HG03469 (cell line): ENCODE measurements at regions not wholly inside any gene's neighbourhood (a gene's known extent, or its start where the extent isn't known, plus 50 kb on each side); places are given as distances from the start of the nearest gene placed in this dataset.

Source experiments
- ATAC-seq: cut with Tn5 transposase; IDR thresholded peaks from one replicate; pipeline ENCODE4 v1.9.1; 2021; ENCODE audit warnings: mild to moderate bottlenecking, moderate library complexity, moderate number of reproducible peaks; ENCODE audit not compliant: unreplicated experiment

- no peak for ATAC-seq
Measured at GRCh38 chr3:153069598-153070510, 92.2 kb upstream of the RAP2B start.

GRCh38 chr3:153070511-153070868 is 91.5 kb upstream of the RAP2B start:
- no peak for ATAC-seq

DNA sequence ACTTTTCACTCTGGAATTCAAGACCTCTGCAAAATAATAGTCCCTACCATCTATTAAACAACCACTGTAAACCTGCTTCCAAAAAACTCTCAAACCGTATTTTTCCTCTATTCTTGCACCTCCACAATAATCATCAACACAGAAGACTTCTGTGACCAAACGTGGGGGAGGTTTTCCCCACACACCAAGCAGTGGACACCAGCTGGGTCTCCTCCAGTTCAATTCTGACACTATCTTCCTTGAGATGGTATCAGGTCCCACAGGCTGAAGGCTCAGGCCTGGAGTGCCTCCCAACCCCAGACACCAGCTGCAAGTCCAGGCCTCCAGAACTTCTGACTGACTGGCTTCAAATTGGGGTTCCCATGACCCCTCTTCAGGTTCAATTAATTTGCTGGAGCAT is 89.6 kb upstream of the RAP2B start:
- no peak for ATAC-seq

DNA sequence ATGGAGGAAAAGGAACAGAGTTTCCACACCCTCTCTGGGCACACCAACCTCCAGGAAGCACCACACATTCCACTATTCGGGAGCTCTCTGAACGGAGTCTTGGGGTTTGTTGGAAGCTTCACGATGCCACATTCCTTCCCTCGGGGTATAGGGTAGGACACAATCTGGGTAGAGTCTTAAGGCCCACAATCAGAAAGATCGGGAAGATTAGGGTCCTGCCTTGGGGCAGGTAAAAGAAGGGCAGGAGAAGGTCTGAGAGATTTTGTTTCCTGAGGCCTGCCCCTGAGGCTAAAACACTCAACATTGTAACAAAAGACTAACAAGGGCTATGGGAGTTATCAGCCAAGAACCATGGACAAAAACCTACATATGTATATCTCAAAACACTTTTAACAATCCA is 89.2 kb upstream of the RAP2B start:
- no peak for ATAC-seq

- ATAC-seq, result no peak
Measured at GRCh38 chr3:153073636-153074035, 88.4 kb upstream of the RAP2B start.

GRCh38 chr3:153078826-153079225 is 83.2 kb upstream of the RAP2B start:
- no peak for ATAC-seq

GRCh38 chr3:153079386-153079785 is 82.6 kb upstream of the RAP2B start:
- no peak for ATAC-seq

DNA sequence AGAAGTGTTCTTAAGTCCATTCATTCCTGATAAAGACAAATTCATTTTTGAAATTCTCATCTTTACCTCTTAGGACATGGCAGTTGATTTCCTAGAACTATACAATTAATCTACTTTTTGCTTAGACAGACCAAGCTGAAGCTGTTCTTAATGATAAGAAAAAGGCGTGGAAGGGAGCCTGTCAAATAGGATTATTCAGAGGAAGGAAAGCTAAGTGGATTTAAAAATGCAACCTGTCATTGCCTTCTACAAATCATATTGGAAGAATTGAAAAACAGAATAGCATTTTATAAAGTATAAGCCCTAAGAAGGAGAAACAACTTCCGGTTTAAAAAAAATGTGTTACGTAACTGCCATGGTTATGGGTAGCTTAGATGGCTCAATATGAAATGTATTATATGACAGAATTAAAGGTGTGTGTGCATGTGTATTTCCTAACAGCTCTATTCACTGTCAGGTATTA is 81.2 kb upstream of the RAP2B start:
- no peak for ATAC-seq

DNA sequence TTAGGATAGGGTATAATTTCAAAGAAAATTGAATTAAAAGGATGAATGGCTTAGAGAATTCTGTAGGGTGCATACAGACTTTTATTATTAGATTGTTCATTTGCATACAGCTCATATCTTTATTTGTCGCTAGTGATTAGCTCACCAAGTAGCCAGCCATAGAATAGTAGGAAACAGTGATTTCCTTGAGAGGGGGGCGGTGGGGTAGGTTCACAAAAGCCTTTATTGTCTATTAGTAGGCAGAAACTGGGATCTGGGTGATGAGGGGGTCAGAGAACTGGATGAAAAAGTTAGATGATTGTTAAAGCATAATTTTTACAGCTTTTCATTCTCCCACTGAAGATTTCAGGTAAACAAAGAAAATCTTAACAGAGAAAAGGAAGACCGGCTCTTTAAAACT is 77.6 kb upstream of the RAP2B start:
- no peak for ATAC-seq

GRCh38 chr3:153087595-153088566 is 74.1 kb upstream of the RAP2B start:
- ATAC-seq, result no peak

DNA sequence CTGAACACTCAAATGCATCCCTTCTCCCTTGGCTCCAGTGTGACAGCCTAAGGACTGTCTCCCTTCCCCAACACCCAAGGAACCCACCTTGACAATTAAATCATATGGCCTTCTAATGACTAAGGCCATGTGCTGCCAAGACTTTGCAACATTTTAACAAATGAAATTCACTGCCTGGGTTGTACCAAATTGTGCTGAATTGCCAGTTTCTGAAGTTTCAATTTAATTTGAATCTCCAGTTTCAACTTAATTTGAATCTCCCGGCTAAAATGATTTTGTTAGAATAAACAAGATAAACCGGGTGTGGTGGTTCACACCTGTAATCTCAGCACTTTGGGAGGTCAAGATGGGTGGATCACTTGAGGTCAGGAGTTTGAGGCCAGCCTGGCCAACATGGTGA is 72.4 kb upstream of the RAP2B start:
- no peak for ATAC-seq

DNA sequence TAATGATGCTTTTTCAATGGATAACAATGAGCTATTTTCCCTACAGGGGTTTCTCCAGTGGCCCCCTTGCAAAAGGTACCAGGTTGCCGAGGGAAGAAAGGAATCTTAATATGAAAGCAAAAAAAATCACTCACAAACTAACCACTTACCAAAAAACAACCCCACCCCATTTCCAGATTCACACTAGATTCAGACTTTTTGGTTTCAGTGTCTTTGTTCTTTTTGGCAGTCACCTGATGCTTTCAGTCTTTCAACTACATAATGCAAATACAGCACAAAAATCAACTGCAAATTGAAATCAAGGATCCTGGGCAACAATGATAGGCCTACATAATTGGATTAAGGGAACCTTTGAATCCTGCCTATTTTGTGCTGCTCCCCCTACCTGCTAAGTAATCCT is 71.1 kb upstream of the RAP2B start:
- ATAC-seq, result no peak

DNA sequence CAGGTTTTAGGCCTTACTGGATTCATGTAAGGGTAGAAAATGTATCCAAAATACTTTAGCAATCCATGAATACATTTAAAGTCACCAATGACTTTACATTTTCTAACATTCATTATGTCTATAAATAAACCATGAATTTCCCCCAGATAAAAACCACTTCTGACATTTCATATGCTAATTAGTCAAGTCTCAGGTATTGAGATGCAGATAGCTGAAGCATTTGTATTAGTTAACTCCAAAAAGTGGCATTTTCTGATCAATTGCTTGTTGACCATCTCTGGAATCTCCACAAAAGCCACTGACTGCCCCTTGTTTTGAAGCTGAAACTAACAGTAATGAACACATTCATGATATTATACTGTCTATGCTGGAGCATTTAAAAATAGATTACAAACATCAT is 68.4 kb upstream of the RAP2B start:
- no peak for ATAC-seq

DNA sequence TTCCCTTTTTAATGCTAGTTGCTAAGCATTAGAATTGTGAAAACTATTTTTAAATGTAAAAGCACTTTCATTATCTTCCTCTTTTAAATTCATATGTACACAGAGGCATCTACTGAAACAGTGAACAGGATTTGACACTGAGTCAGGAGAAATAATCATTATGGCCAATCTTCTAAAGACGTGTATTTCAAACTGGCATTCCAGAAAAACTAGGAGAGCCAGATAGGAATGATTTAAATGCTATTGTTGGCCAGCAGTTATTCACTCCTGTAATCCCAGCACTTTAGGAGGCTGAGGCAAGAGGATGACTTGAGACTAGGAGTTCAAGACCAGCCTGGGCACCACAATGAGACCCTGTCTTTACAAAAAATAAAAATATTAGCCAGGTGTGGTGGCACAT is 67.6 kb upstream of the RAP2B start:
- no peak for ATAC-seq

GRCh38 chr3:153095441-153095840 is 66.6 kb upstream of the RAP2B start:
- no peak for ATAC-seq

DNA sequence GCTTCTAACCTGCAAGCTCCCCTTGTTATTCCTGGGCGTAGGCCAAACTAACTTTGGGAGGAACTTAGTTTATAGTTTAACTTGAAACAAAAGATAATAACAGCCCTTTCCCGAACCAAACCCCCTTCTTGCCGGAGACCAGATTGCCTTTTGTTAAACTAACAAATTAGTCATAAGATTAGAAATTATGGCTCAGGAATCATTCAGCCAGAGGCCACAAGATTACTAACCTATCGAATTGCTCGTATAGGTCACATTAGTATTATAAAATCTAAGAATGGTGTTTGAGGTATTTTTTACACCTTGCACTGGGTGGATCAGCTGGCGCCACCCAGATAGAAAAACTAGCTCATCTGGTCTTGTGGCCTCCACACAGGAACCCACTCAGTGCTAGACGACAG is 65.3 kb upstream of the RAP2B start:
- ATAC-seq, result no peak

DNA sequence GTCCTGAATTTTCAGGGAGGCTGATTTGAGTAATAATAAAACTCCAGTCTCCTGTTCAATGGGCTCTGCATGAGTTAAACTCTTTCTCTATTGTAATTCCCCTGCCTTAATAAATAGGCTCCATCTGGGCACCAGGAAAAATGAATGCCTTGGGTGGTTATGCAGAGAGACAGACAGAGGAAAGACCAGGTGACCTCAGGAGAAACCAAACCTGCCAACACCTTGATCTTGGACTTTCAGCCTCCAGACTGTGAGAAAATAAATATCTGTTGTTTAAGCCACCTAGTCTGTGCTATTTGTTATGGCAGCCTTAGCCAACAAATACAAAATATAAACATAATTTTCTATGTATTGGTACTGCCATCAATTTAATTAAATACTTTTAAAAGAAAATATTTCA is 64.8 kb upstream of the RAP2B start:
- no peak for ATAC-seq

- no peak for ATAC-seq
Measured at GRCh38 chr3:153099131-153099530, 62.9 kb upstream of the RAP2B start.

GRCh38 chr3:153103406-153103945 is 58.5 kb upstream of the RAP2B start:
- ATAC-seq, result no peak

DNA sequence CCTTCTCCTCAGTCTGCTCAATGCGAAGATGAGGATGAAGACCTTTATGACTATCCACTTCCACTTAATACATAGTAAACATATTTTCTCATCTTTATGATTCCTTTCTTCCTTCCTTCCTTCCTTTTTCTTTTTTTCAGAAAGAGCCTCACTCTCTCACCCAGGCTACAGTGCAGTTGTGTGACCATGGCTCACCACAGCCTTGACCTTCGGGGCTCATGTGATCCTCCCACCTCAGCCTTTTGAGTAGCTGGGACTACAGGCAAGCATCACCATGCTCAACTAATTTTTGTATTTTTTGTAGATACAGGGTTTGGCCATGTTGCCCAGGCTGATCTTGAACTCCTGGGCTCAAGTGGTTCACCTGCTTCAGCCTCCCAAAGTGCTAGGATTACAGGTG is 52.0 kb upstream of the RAP2B start:
- ATAC-seq, result no peak

- no peak for ATAC-seq
Measured at GRCh38 chr3:153111016-153111415, 51.0 kb upstream of the RAP2B start.
